HEK293 (cell line): ENCODE measurements at regions not wholly inside any gene's neighbourhood (a gene's known extent, or its start where the extent isn't known, plus 50 kb on each side); places are given as distances from the start of the nearest gene placed in this dataset.

Experiments
- CTCF ChIA-PET: fragments of 350-600 bp; formaldehyde crosslinking; extraction: SDS; loops from one replicate; lab custom pipeline; 2021; ENCODE audit warnings: antibody characterized with exemption; lab: Yijun Ruan, JAX
- POLR2A ChIA-PET: fragments of 300-600 bp; formaldehyde crosslinking; extraction: SDS; loops from one replicate; lab custom pipeline; 2020; ENCODE audit warnings: antibody characterized with exemption, inconsistent platforms; lab: Yijun Ruan, JAX
- H3K27ac ChIP-seq: fragments of 200-500 bp; sonication (Bioruptor generic); 2 replicates; pipeline ENCODE4 v1.5.1; 2014; ENCODE audit warnings: low read depth, low read length, control low read depth, inconsistent platforms; ENCODE audit errors: extremely low read depth
- H3K36me3 ChIP-seq, 2 experiments: fragments of 200-500 bp in 1 of 2; sonication (Bioruptor generic) in 1 of 2; 1 replicate in 1 of 2; 2 replicates in 1 of 2; pipeline ENCODE4 v1.5.1; 2014 to 2017; ENCODE audit warnings: inconsistent platforms in 2 of 2, low read length in 2 of 2; ENCODE audit not compliant: control insufficient read depth in 2 of 2, insufficient read depth in 1 of 2
- H3K4me1 ChIP-seq: fragments of 200-500 bp; sonication (Bioruptor generic); 2 replicates; pipeline ENCODE4 v1.5.1; 2014; ENCODE audit warnings: mild to moderate bottlenecking, low read length, inconsistent platforms; ENCODE audit not compliant: control insufficient read depth, insufficient read depth
- H3K4me3 ChIP-seq: 2 replicates; pipeline ENCODE4 v1.5.1; 2011; ENCODE audit warnings: low read depth, mild to moderate bottlenecking, control low read depth, low read length, moderate library complexity
- H3K9me3 ChIP-seq: fragments of 200-500 bp; sonication (Bioruptor generic); 2 replicates; pipeline ENCODE4 v1.5.1; 2014; ENCODE audit warnings: low read depth, low read length, inconsistent platforms; ENCODE audit not compliant: control insufficient read depth, insufficient read depth
- TRIM28 ChIP-seq: IDR thresholded peaks from 2 replicates; pipeline ENCODE4 v1.6.1; 2011; ENCODE audit warnings: low read length, control low read depth, borderline replicate concordance
- ZNF174 ChIP-seq: fragments of 450-650 bp; formaldehyde crosslinking; IDR thresholded peaks from 2 replicates; pipeline ENCODE4 v1.5.0; 2017; ENCODE audit warnings: missing biosample characterization, mild to moderate bottlenecking, missing genetic modification characterization
- ZNF266 ChIP-seq: fragments of 450-650 bp; formaldehyde crosslinking; IDR thresholded peaks from 2 replicates; pipeline ENCODE4 v1.5.1; 2016; ENCODE audit warnings: missing biosample characterization, missing genetic modification characterization, low read depth
- ZNF302 ChIP-seq: fragments of 450-650 bp; formaldehyde crosslinking; IDR thresholded peaks from 2 replicates; pipeline ENCODE4 v1.5.1; 2016; ENCODE audit warnings: missing biosample characterization, missing genetic modification characterization, low read depth
- ZNF311 ChIP-seq: fragments of 450-650 bp; formaldehyde crosslinking; IDR thresholded peaks from 2 replicates; pipeline ENCODE4 v1.5.1; 2017; ENCODE audit warnings: missing biosample characterization, missing genetic modification characterization, borderline replicate concordance
- ZNF391 ChIP-seq: fragments of 450-650 bp; formaldehyde crosslinking; IDR thresholded peaks from 2 replicates; pipeline ENCODE4 v1.5.1; 2016; ENCODE audit warnings: low read depth, missing biosample characterization, missing genetic modification characterization, borderline replicate concordance
- ZNF473 ChIP-seq: fragments of 450-650 bp; formaldehyde crosslinking; IDR thresholded peaks from 2 replicates; pipeline ENCODE4 v1.5.1; 2017; ENCODE audit warnings: missing biosample characterization, missing genetic modification characterization
- ZNF48 ChIP-seq: fragments of 450-650 bp; formaldehyde crosslinking; IDR thresholded peaks from 2 replicates; pipeline ENCODE4 v1.5.1; 2016; ENCODE audit warnings: missing biosample characterization, missing genetic modification characterization
- ZNF518A ChIP-seq: fragments of 450-650 bp; formaldehyde crosslinking; conservative IDR thresholded peaks from 2 replicates; pipeline ENCODE4 v1.5.1; 2016; ENCODE audit warnings: low read depth, missing biosample characterization, missing genetic modification characterization
- ZNF585B ChIP-seq: fragments of 450-650 bp; formaldehyde crosslinking; IDR thresholded peaks from 2 replicates; pipeline ENCODE4 v1.5.1; 2016; ENCODE audit warnings: missing biosample characterization, missing genetic modification characterization
- ZNF623 ChIP-seq: fragments of 450-650 bp; formaldehyde crosslinking; IDR thresholded peaks from 2 replicates; pipeline ENCODE4 v1.5.1; 2016; ENCODE audit warnings: missing biosample characterization, missing genetic modification characterization
- ZNF660 ChIP-seq: fragments of 450-650 bp; IDR thresholded peaks from 2 replicates; pipeline ENCODE4 v1.5.1; 2018; ENCODE audit warnings: missing biosample characterization, mild to moderate bottlenecking, missing genetic modification characterization
- ZSCAN23 ChIP-seq: fragments of 450-650 bp; formaldehyde crosslinking; IDR thresholded peaks from 2 replicates; pipeline ENCODE4 v1.5.1; 2016; ENCODE audit warnings: missing biosample characterization, missing genetic modification characterization
- TF ChIP-seq, protein P1 (sequence below): fragments of 450-650 bp; formaldehyde crosslinking; optimal IDR thresholded peaks from 2 replicates; pipeline ENCODE3; 2016; ENCODE audit warnings: missing biosample characterization, mild to moderate bottlenecking, missing genetic modification characterization
- TF ChIP-seq, protein P2 (sequence below): fragments of 450-650 bp; formaldehyde crosslinking; IDR thresholded peaks from 2 replicates; pipeline ENCODE4 v1.5.1; 2016; ENCODE audit warnings: missing biosample characterization, missing genetic modification characterization, borderline replicate concordance
- TF ChIP-seq, protein P3 (sequence below): fragments of 450-650 bp; formaldehyde crosslinking; IDR thresholded peaks from 2 replicates; pipeline ENCODE4 v1.5.1; 2016; ENCODE audit warnings: missing biosample characterization, missing genetic modification characterization
- TF ChIP-seq, protein P4 (sequence below): fragments of 450-650 bp; formaldehyde crosslinking; IDR thresholded peaks from 2 replicates; pipeline ENCODE4 v1.5.1; 2016; ENCODE audit warnings: missing biosample characterization, missing genetic modification characterization
- TF ChIP-seq, protein P5 (sequence below): fragments of 450-650 bp; formaldehyde crosslinking; IDR thresholded peaks from 2 replicates; pipeline ENCODE4 v1.5.1; 2016; ENCODE audit warnings: missing biosample characterization, missing genetic modification characterization

DNA sequence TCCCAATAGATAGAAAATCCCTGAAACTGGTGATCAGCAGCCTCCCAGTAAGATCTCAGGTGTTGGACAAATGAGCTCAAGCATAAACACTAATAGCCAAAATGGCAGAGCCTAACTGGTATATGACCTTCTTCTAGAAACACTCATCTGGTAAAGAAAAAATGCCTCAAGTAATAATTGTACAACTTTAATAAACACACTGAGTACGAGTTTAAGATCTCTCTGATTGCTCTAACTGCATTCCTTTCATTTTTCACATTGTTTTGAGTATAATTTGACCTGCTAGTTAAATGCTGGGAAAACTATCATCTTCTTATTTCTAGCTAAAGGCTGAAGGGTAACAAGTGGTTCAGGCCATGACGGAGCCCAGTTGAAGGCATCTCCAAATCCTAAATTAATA is 2009.5 kb upstream of the PCDH20 start (continued):
- TF ChIP-seq ZNF518A (tag by site-specific recombination) (no peak), ZNF174 (tag by site-specific recombination) (no peak), ZNF473 (tag by site-specific recombination) (no peak), ZNF660 (tag by site-specific recombination) (no peak)
- TF ChIP-seq, protein P1, sequence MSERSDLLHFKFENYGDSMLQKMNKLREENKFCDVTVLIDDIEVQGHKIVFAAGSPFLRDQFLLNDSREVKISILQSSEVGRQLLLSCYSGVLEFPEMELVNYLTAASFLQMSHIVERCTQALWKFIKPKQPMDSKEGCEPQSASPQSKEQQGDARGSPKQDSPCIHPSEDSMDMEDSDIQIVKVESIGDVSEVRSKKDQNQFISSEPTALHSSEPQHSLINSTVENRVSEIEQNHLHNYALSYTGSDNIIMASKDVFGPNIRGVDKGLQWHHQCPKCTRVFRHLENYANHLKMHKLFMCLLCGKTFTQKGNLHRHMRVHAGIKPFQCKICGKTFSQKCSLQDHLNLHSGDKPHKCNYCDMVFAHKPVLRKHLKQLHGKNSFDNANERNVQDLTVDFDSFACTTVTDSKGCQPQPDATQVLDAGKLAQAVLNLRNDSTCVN (tag by site-specific recombination) = no peak

DNA sequence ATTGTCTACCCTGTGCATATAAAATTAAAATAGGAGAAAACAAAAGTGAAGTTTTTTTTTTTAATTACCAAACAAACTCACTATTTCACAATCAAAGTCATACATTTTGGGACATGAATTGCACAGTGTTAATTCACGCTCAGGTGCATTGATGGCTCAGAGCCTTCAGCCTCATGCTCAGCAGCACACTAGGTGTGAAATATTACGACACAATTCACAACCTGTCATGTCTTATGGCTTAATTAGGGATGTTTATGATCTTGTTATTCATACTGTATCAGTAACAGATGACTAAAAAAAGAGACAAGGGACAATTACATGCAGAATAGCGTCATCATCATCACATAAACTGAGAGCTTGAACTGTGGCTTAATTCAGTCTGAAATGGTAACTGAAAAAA is 2005.5 kb upstream of the PCDH20 start:
- H3K9me3 ChIP-seq = no peaks in the 10 kb centered on the region
- H3K4me3 ChIP-seq = no peak overlapping the region
- ChIA-PET CTCF (no interaction called here), POLR2A (no interaction called here)
- H3K36me3 ChIP-seq = no peaks in the 10 kb centered on the region
- no peak overlapping the region for H3K27ac ChIP-seq
- no peaks in the 10 kb centered on the region for H3K4me1 ChIP-seq
- TF ChIP-seq ZNF623 (tag by site-specific recombination) (no peak), ZNF48 (tag by site-specific recombination) (no peak), ZNF585B (tag by site-specific recombination) (no peak)
- TF ChIP-seq, protein P2, sequence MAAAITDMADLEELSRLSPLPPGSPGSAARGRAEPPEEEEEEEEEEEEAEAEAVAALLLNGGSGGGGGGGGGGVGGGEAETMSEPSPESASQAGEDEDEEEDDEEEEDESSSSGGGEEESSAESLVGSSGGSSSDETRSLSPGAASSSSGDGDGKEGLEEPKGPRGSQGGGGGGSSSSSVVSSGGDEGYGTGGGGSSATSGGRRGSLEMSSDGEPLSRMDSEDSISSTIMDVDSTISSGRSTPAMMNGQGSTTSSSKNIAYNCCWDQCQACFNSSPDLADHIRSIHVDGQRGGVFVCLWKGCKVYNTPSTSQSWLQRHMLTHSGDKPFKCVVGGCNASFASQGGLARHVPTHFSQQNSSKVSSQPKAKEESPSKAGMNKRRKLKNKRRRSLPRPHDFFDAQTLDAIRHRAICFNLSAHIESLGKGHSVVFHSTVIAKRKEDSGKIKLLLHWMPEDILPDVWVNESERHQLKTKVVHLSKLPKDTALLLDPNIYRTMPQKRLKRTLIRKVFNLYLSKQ (tag by site-specific recombination) = no peak

GRCh38 chr13:63420685-63421084 is 2005.0 kb upstream of the PCDH20 start:
- Histone ChIP-seq H3K9me3 (no peaks in the 10 kb centered on the region), H3K27ac (no peak overlapping the region), H3K4me1 (no peaks in the 10 kb centered on the region), H3K36me3 (no peaks in the 10 kb centered on the region), H3K4me3 (no peak overlapping the region)
- POLR2A ChIA-PET = no interaction called here
- CTCF ChIA-PET = no interaction called here
- TF ChIP-seq ZNF311 (tag by site-specific recombination) (no peak), ZNF302 (tag by site-specific recombination) (no peak), ZNF391 (no peak), TRIM28 (no peak), ZNF266 (tag by site-specific recombination) (no peak), ZSCAN23 (tag by site-specific recombination) (no peak)
- TF ChIP-seq, protein P3, sequence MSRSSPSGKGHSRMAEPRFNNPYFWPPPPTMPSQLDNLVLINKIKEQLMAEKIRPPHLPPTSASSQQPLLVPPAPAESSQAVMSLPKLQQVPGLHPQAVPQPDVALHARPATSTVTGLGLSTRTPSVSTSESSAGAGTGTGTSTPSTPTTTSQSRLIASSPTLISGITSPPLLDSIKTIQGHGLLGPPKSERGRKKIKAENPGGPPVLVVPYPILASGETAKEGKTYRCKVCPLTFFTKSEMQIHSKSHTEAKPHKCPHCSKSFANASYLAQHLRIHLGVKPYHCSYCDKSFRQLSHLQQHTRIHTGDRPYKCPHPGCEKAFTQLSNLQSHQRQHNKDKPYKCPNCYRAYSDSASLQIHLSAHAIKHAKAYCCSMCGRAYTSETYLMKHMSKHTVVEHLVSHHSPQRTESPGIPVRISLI (tag by site-specific recombination) = no peak
- TF ChIP-seq, protein P4, sequence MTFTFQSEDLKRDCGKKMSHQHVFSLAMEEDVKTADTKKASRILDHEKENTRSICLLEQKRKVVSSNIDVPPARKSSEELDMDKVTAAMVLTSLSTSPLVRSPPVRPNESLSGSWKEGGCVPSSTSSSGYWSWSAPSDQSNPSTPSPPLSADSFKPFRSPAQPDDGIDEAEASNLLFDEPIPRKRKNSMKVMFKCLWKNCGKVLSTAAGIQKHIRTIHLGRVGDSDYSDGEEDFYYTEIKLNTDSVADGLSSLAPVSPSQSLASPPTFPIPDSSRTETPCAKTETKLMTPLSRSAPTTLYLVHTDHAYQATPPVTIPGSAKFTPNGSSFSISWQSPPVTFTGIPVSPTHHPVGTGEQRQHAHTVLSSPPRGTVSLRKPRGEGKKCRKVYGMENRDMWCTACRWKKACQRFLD (tag by site-specific recombination) = no peak
- TF ChIP-seq, protein P5, sequence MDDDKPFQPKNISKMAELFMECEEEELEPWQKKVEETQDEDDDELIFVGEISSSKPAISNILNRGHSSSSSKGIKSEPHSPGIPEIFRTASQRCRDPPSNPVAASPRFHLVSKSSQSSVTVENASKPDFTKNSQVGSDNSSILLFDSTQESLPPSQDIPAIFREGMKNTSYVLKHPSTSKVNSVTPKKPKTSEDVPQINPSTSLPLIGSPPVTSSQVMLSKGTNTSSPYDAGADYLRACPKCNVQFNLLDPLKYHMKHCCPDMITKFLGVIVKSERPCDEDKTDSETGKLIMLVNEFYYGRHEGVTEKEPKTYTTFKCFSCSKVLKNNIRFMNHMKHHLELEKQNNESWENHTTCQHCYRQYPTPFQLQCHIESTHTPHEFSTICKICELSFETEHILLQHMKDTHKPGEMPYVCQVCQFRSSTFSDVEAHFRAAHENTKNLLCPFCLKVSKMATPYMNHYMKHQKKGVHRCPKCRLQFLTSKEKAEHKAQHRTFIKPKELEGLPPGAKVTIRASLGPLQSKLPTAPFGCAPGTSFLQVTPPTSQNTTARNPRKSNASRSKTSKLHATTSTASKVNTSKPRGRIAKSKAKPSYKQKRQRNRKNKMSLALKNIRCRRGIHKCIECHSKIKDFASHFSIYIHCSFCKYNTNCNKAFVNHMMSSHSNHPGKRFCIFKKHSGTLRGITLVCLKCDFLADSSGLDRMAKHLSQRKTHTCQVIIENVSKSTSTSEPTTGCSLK = no peak
- TF ChIP-seq, all 188 proteins: peak for 0
